ENCODE measurements at regions not wholly inside any gene's neighbourhood (a gene's known extent, or its start where the extent isn't known, plus 50 kb on each side); places are given as distances from the start of the nearest gene placed in this dataset.

GRCh38 chr9:109639674-109640579 lies 140.1 kb upstream of the PALM2AKAP2 start:
- Histone ChIP-seq H2BK20ac (ENCODE audit: low read depth, low read length) (no peak overlapping the region), H4K20me1 (ENCODE audit: insufficient read depth, low read length) (no peaks in the 10 kb centered on the region), H3K27ac (ENCODE audit: insufficient read depth, low read length) (no peak overlapping the region), H3K4me2 (ENCODE audit: low read depth, low read length) (peak overlapping the region; percentile 60), H3K23ac (ENCODE audit: low read depth, low read length) (no peak overlapping the region), H3K9ac (ENCODE audit: low read depth, low read length) (no peak overlapping the region), H2BK120ac (ENCODE audit: low read depth, low read length) (no peak overlapping the region), H3K14ac (replicated peaks; ENCODE audit: low read depth, low read length) (no peak overlapping the region), H3K36me3 (ENCODE audit: control insufficient read depth, insufficient read depth, low read length) (no peaks in the 10 kb centered on the region), H2BK15ac (ENCODE audit: low read depth, low read length) (no peak overlapping the region), H2BK5ac (ENCODE audit: low read depth, low read length, poor library complexity, severe bottlenecking) (no peak overlapping the region), H3K79me1 (ENCODE audit: low read depth in 1 of 2, low read length in 2 of 2) (no peaks in the 10 kb centered on the region), H3K9me1 (ENCODE audit: insufficient read depth, low read length) (no peaks in the 10 kb centered on the region), H2AFZ (replicated peaks; ENCODE audit: low read length, poor library complexity) (peak overlapping the region; percentile 85), H4K5ac (ENCODE audit: low read depth, low read length) (no peak overlapping the region), H4K91ac (ENCODE audit: insufficient read depth, low read depth, low read length) (no peak overlapping the region), H4K8ac (ENCODE audit: low read depth in 2 of 2, low read length in 2 of 2) (no peak overlapping the region), H3K4ac (ENCODE audit: low read depth, low read length) (no peak overlapping the region), H2AK9ac (replicated peaks; ENCODE audit: low read depth, low read length, poor library complexity) (no peak overlapping the region), H3K56ac (ENCODE audit: extremely low read depth, insufficient read depth, low read length) (no peak overlapping the region), H3K18ac (ENCODE audit: low read depth, low read length) (no peak overlapping the region), H3K4me3 (ENCODE audit: insufficient read depth, low read depth, low read length) (peak overlapping the region; percentile 31), H3K4me1 (ENCODE audit: control insufficient read depth, insufficient read depth, low read length) (peaks cover 3% of the 10 kb centered on the region; the same call in 1 of the 2 replicates), H2AK5ac (ENCODE audit: low read depth, low read length) (no peak overlapping the region), H3K27me3 (ENCODE audit: control insufficient read depth, insufficient read depth, low read length) (peaks cover 66% of the 10 kb centered on the region), H3K9me3 (ENCODE audit: control insufficient read depth, insufficient read depth, low read length) (peaks cover 2% of the 10 kb centered on the region; the same call in 1 of the 2 replicates)
- POLR2A ChIA-PET (ENCODE audit: unreplicated experiment): no interaction called here
- CTCF ChIA-PET: no interaction called here
- in situ Hi-C loops (cut with MboI; ENCODE audit: low sequenced_read_pairs) (no loop called here), intact Hi-C loops (cut with micrococcal nuclease) (no loop called here), dilution Hi-C loops (cut with HindIII; ENCODE audit: low sequenced_read_pairs, unreplicated experiment) (no loop called here)
- BruUV-seq (replicated peaks): no TSS peak
- DNase-seq (no peak), ATAC-seq (ENCODE audit: low read depth) (peak; percentile 32)
- 1% methylated on average over 15 of the region's 43 CpGs; no CpG with 5 or more reads in 1 of the 2 experiments for WGBS, 2 experiments (ENCODE audit: extremely low coverage in 2 of 2, insufficient read length in 1 of 2)
- TF ChIP-seq MAFK (IDR thresholded peaks at IDR 0.05; ENCODE audit: low read depth, low read length): no peak
- no peak for TF ChIP-seq CTCF (conservative IDR thresholded peaks at IDR 0.05; ENCODE audit: low read depth, low read length)
- no peak for TF ChIP-seq BHLHE40 (IDR thresholded peaks at IDR 0.05; ENCODE audit: low read depth, low read length)
- TF ChIP-seq RFX5 (IDR thresholded peaks at IDR 0.05; ENCODE audit: low read depth, low read length): no peak
- no peak for TF ChIP-seq ELK1 (IDR thresholded peaks at IDR 0.05; ENCODE audit: borderline replicate concordance, low read depth, low read length)
- TF ChIP-seq RCOR1 (IDR thresholded peaks at IDR 0.05; ENCODE audit: insufficient replicate concordance, low read length): no peak
- TF ChIP-seq CHD1 (IDR thresholded peaks at IDR 0.05; ENCODE audit: low read depth, low read length): no peak
- no peak for TF ChIP-seq FOS (IDR thresholded peaks at IDR 0.05; ENCODE audit: low read depth, low read length)
- no peak for TF ChIP-seq POLR2A (IDR thresholded peaks at IDR 0.05; ENCODE audit: low read depth, low read length)
- TF ChIP-seq NFE2L2 (IDR thresholded peaks at IDR 0.05; ENCODE audit: low read depth, low read length): no peak
- no peak for TF ChIP-seq CEBPB (IDR thresholded peaks at IDR 0.05; ENCODE audit: low read depth, low read length)
- TF ChIP-seq, protein P1, sequence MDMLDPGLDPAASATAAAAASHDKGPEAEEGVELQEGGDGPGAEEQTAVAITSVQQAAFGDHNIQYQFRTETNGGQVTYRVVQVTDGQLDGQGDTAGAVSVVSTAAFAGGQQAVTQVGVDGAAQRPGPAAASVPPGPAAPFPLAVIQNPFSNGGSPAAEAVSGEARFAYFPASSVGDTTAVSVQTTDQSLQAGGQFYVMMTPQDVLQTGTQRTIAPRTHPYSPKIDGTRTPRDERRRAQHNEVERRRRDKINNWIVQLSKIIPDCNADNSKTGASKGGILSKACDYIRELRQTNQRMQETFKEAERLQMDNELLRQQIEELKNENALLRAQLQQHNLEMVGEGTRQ (IDR thresholded peaks at IDR 0.05; ENCODE audit: low read depth, low read length): no peak
- TF ChIP-seq MAZ (IDR thresholded peaks at IDR 0.05; ENCODE audit: borderline replicate concordance, low read depth, low read length): no peak
- TF ChIP-seq MXI1 (IDR thresholded peaks at IDR 0.05; ENCODE audit: borderline replicate concordance, low read depth, low read length): no peak
- TF ChIP-seq SMC3 (IDR thresholded peaks at IDR 0.05; ENCODE audit: low read depth, low read length): no peak

Measured in IMR-90 (cell line).